GM19023 (cell line): ENCODE measurements at regions not wholly inside any gene's neighbourhood (a gene's known extent, or its start where the extent isn't known, plus 50 kb on each side); places are given as distances from the start of the nearest gene placed in this dataset.

ENCODE experiments used
- ATAC-seq: cut with Tn5 transposase; IDR thresholded peaks from one replicate; pipeline ENCODE4 v1.9.1; 2021; ENCODE audit warnings: mild to moderate bottlenecking, moderate library complexity; ENCODE audit not compliant: unreplicated experiment

DNA sequence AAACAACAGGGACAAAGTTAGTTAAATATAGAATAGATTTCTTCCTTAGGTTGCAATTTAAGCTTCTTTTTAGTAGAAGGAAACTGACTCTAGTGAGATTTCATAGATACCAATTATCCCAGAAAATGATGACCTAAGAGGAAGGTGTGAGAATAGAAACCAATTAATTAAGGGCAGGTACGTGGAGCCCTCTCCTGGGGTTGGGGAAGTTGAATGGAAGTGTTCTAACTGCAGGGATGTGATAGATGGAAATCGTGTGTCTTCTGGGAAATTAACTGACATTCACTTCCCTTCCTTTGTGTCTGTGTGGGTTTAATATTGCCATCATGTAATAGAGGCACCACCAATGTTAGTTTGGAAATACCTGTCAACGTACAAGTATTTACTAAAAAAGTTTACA lies 204.1 kb upstream of the ANK2 start:
- ATAC-seq, result no peak

GRCh38 chr4:112847045-112847444 lies 202.4 kb upstream of the ANK2 start:
- ATAC-seq, result no peak

- ATAC-seq, result no peak
These were observed 201.7 kb upstream of the ANK2 start for GRCh38 chr4:112847781-112848180.

DNA sequence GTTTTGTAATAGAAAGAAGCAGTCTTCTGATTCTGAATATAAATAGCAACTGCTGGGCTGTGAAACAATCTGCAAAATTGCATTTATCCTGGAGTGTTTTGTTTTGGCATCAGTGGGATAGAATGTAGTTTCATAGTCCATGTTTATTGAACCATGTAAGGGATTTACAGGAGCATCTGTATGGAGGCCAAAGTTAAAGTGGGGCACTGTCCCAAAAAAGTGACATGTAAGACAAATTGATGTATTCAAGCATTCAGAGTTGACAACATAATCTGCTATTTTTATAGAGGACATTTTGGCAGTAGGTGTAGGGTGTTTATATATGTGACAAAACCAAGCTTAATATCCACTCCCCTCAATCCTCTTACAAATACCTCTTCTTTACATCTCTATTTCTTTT lies 200.5 kb upstream of the ANK2 start:
- ATAC-seq, result no peak

DNA sequence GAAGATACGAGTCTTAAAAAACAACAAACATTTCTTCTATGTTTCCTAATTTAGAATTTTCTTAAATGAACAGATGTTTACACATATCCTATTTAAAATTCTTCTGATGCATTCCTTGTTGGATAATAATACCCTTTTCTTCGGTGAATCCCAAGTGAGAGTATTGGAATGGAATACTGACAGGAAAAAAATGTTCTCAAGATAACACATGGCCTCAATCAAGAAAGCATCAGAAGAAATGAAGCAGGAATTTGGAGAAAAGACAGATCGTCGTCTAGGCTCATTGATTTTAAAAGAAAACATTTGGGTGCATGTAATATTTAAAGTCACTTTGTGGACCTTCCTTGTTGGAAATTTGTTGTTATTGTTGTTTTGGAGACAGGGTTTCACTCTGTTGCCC lies 196.9 kb upstream of the ANK2 start:
- ATAC-seq, result no peak

- ATAC-seq, result no peak
These were observed 195.7 kb upstream of the ANK2 start for GRCh38 chr4:112853662-112854256.

DNA sequence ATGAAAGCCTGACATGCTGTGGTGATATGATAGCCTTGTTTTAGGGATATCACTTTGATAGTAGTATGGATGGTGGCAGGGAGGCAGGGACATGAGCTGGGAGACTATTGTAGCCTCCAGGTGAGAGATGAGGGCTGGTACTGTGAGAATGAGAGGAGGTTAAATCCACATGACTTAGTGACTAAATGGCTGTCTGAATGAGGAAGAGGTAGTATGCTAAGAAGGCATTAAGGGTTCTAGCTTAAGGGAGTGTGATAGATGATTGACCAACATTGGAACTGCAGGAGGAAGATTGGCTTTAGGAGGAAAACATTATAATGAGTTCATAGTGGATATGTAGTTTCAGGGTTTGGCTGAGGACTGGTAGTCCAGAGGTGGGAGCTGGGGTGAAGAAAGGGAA lies 195.0 kb upstream of the ANK2 start:
- no peak for ATAC-seq

DNA sequence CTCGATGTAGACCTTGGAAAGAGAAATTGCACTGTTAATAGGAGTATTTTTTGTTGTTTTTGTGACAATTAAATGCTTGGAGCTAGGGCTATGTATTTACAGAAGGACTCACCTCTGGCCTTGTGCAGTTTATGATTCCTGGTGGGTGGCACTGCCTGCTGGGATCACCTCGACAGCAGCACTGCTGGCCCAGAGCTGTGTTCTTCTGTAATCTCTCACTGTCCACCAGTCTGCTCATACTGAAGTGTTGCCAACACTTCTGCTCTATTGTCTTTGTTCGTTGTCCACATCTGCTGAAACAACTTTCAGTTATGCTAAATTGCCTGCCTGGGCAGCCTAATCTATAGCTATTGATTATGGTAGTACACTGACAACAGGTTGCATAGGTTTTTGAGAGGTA lies 194.4 kb upstream of the ANK2 start:
- no peak for ATAC-seq

- ATAC-seq, result no peak
These were observed 192.0 kb upstream of the ANK2 start for GRCh38 chr4:112857461-112857860.

- no peak for ATAC-seq
These were observed 190.7 kb upstream of the ANK2 start for GRCh38 chr4:112858751-112859150.

DNA sequence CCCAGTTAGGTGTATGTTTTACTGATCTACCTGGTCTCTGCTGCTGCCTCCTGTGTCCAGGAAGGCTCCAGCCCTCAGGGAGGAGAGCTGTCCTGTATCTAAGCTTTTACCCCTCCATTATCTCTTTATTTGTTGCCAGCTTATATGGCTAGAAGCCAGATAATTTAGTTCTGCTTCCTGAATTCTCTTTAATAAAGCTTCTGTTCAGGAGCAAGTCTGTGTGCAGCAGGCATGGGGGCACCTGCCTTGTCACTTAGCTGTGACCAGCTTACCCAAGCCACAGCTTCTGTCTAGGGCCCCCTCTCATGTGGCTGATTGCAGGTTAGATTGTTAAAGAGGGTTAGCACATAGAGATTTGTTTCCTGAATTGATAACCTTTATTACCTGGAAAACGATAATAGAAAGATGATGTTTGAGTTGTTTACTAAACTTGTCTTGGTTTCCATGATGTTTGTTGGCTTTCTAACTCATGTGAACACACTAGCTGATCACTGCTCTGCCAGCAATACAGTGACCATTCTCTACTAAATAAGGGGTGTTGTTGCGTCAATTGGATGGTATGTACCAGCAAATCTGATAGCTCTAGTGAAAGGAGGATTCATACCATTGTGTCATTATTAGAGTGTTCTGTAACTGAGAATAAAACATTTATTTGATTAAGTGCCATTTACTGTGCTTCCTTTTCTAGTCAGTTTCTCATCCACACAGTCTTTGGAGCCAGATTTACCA lies 189.8 kb upstream of the ANK2 start:
- no peak for ATAC-seq

GRCh38 chr4:112860830-112861690 lies 188.4 kb upstream of the ANK2 start:
- ATAC-seq, result no peak

- ATAC-seq, result no peak
These were observed 187.5 kb upstream of the ANK2 start for GRCh38 chr4:112861691-112862674.

GRCh38 chr4:112865443-112865842 lies 184.0 kb upstream of the ANK2 start:
- ATAC-seq, result no peak

DNA sequence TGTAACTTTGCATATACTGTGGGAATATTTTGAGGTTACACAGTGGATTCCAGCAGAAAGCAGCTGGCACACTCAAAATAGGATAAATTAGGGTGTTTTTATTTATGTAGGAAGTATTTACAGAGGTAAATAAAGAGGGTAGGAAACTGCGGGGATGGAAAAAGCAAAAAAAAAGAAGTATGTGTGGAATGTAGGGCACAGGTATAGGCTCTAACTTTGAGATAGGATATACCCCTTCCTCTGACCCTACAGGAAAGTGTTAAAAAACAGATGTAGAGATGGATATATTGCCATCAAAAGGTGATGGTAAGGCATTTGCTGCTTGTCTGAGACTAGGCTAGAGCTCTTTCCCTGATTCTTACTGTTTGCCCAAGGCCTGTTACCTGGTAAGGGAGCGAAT lies 173.1 kb upstream of the ANK2 start:
- no peak for ATAC-seq

- ATAC-seq, result no peak
These were observed 167.6 kb upstream of the ANK2 start for GRCh38 chr4:112881842-112882241.

- ATAC-seq, result no peak
These were observed 167.2 kb upstream of the ANK2 start for GRCh38 chr4:112882286-112882685.

DNA sequence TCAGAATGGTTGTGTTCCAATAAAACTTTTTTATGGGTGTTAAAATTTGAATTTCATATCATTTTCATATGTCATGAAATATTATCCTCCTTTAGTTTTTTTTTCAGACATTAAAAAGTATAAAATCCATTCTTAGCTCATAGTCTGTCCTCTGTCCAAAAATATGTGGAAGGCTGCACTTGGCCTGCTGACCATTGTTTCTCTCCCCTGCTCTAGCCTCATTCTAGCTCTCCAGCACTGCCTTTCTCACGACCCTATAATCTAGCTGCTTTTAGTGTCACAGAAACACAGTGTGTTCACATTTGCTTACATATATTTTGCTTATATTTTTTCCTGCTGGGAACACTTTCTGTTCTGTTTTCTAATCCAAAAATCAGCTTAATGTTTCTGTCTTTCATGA lies 165.0 kb upstream of the ANK2 start:
- ATAC-seq, result no peak

DNA sequence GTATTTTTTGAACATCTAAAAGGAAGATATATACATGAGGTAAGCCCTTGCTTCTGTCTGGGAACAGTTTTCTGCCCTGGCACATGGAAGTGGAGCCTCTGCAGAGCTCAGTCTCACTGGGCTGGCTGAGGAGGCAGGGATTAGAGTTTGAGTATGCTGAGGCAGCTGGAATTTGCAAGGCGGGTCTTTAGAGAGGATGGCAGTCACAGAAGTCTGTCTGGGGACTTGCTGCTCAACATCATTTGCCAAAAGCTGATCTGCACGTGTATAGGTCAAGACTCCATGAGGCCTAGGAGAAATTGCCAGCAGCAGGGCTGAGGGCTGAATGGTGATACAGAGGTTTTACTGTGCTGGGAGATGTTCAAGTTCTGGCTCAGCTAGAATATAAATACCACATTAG lies 163.6 kb upstream of the ANK2 start:
- ATAC-seq, result no peak

DNA sequence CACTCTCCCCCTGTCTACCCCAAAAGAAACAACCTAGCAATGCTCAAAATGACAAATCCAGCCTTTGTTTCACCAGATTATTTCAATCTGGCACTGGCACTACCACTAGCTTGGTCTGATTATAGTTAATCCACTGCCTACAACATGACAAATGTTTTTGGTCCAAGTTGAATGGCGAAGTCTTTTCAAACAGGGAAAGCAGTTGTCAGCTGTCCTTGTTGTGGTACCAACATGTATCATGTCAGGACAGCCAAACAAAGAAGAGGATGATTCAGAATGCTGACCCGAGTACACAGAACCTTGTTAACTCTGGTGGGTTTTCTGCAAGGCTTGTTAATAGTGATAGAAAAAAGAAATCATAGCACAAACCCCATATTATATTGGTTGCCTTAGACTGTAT lies 160.8 kb upstream of the ANK2 start:
- no peak for ATAC-seq

GRCh38 chr4:112889199-112889598 lies 160.3 kb upstream of the ANK2 start:
- no peak for ATAC-seq
